HEK293 (cell line): ENCODE measurements at regions not wholly inside any gene's neighbourhood (a gene's known extent, or its start where the extent isn't known, plus 50 kb on each side); places are given as distances from the start of the nearest gene placed in this dataset.

Source experiments
- RBAK ChIP-seq: fragments of 450-650 bp; formaldehyde crosslinking; IDR thresholded peaks from 2 replicates; pipeline ENCODE4 v1.5.1; 2016; ENCODE audit warnings: missing biosample characterization, missing genetic modification characterization
- SP7 ChIP-seq: fragments of 450-650 bp; formaldehyde crosslinking; IDR thresholded peaks from 2 replicates; pipeline ENCODE4 v1.5.1; 2016; ENCODE audit warnings: missing biosample characterization, missing genetic modification characterization
- ZNF132 ChIP-seq: fragments of 450-650 bp; formaldehyde crosslinking; IDR thresholded peaks from 2 replicates; pipeline ENCODE4 v1.5.1; 2017; ENCODE audit warnings: missing biosample characterization, missing genetic modification characterization, borderline replicate concordance
- ZNF274 ChIP-seq, 2 experiments: fragments of 200-500 bp in 1 of 2; fragments of 450-650 bp in 1 of 2; sonication (Bioruptor generic) in 1 of 2; formaldehyde crosslinking in 1 of 2; IDR thresholded peaks; 2 replicates each; pipeline versions ENCODE4 v1.5.1 to v1.6.1; 2014 to 2016; ENCODE audit warnings: borderline replicate concordance in 1 of 2, inconsistent platforms in 1 of 2, low read length in 1 of 2, missing biosample characterization in 1 of 2, missing genetic modification characterization in 1 of 2
- TF ChIP-seq, protein P1 (sequence below): fragments of 450-650 bp; formaldehyde crosslinking; IDR thresholded peaks from 2 replicates; pipeline ENCODE4 v1.5.1; 2016; ENCODE audit warnings: missing biosample characterization, missing genetic modification characterization
- TF ChIP-seq, protein P2 (sequence below): fragments of 450-650 bp; formaldehyde crosslinking; IDR thresholded peaks from 2 replicates; pipeline ENCODE4 v1.5.1; 2016; ENCODE audit warnings: missing biosample characterization, missing genetic modification characterization, low read depth
- TF ChIP-seq, protein P3 (sequence below): fragments of 450-650 bp; formaldehyde crosslinking; IDR thresholded peaks from 2 replicates; pipeline ENCODE4 v1.5.1; 2016; ENCODE audit warnings: missing biosample characterization, missing genetic modification characterization

GRCh38 chr15:39493424-39494067, 87.3 kb upstream of the THBS1 start:
- TF ChIP-seq SP7 (tag by site-specific recombination), result no peak
- TF ChIP-seq, protein P1, sequence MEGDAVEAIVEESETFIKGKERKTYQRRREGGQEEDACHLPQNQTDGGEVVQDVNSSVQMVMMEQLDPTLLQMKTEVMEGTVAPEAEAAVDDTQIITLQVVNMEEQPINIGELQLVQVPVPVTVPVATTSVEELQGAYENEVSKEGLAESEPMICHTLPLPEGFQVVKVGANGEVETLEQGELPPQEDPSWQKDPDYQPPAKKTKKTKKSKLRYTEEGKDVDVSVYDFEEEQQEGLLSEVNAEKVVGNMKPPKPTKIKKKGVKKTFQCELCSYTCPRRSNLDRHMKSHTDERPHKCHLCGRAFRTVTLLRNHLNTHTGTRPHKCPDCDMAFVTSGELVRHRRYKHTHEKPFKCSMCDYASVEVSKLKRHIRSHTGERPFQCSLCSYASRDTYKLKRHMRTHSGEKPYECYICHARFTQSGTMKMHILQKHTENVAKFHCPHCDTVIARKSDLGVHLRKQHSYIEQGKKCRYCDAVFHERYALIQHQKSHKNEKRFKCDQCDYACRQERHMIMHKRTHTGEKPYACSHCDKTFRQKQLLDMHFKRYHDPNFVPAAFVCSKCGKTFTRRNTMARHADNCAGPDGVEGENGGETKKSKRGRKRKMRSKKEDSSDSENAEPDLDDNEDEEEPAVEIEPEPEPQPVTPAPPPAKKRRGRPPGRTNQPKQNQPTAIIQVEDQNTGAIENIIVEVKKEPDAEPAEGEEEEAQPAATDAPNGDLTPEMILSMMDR (tag by site-specific recombination), result no peak
- TF ChIP-seq, protein P2, sequence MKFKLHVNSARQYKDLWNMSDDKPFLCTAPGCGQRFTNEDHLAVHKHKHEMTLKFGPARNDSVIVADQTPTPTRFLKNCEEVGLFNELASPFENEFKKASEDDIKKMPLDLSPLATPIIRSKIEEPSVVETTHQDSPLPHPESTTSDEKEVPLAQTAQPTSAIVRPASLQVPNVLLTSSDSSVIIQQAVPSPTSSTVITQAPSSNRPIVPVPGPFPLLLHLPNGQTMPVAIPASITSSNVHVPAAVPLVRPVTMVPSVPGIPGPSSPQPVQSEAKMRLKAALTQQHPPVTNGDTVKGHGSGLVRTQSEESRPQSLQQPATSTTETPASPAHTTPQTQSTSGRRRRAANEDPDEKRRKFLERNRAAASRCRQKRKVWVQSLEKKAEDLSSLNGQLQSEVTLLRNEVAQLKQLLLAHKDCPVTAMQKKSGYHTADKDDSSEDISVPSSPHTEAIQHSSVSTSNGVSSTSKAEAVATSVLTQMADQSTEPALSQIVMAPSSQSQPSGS (tag by site-specific recombination), result no peak
- TF ChIP-seq, protein P3, sequence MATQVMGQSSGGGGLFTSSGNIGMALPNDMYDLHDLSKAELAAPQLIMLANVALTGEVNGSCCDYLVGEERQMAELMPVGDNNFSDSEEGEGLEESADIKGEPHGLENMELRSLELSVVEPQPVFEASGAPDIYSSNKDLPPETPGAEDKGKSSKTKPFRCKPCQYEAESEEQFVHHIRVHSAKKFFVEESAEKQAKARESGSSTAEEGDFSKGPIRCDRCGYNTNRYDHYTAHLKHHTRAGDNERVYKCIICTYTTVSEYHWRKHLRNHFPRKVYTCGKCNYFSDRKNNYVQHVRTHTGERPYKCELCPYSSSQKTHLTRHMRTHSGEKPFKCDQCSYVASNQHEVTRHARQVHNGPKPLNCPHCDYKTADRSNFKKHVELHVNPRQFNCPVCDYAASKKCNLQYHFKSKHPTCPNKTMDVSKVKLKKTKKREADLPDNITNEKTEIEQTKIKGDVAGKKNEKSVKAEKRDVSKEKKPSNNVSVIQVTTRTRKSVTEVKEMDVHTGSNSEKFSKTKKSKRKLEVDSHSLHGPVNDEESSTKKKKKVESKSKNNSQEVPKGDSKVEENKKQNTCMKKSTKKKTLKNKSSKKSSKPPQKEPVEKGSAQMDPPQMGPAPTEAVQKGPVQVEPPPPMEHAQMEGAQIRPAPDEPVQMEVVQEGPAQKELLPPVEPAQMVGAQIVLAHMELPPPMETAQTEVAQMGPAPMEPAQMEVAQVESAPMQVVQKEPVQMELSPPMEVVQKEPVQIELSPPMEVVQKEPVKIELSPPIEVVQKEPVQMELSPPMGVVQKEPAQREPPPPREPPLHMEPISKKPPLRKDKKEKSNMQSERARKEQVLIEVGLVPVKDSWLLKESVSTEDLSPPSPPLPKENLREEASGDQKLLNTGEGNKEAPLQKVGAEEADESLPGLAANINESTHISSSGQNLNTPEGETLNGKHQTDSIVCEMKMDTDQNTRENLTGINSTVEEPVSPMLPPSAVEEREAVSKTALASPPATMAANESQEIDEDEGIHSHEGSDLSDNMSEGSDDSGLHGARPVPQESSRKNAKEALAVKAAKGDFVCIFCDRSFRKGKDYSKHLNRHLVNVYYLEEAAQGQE (tag by site-specific recombination), result no peak
- TF ChIP-seq RBAK (tag by site-specific recombination), result no peak
- TF ChIP-seq ZNF132 (tag by site-specific recombination), result no peak
- no peak for TF ChIP-seq ZNF274 (IDR thresholded peaks at IDR 0.05; ENCODE audit: low read length)
- TF ChIP-seq ZNF274 (tag by site-specific recombination; IDR thresholded peaks at IDR 0.05; ENCODE audit: borderline replicate concordance), result no peak
